HCT116 (cell line): ENCODE measurements at regions not wholly inside any gene's neighbourhood (a gene's known extent, or its start where the extent isn't known, plus 50 kb on each side); places are given as distances from the start of the nearest gene placed in this dataset.

Source experiments
- ATAC-seq: fragments of 200-7000 bp; cut with Tn5 transposase; 2 replicates; pipeline ENCODE4 v1.9.1; 2020; ENCODE audit warnings: mild to moderate bottlenecking, moderate library complexity
- BruUV-seq: library from RNA; stranded (reverse); fragments of 400-500 nt; replicated peaks from 2 replicates; lab custom pipeline; 2021; lab: Mats Ljungman, UMichigan
- CTCF ChIA-PET: fragments of 300-600 bp; sonication (Branson Sonifier 250); formaldehyde crosslinking; loops from one replicate; lab custom pipeline; 2021; ENCODE audit warnings: antibody characterized with exemption; lab: Charles Lee
- POLR2A ChIA-PET: fragments of 300-600, 350-600 bp; sonication (Branson Sonifier 250); formaldehyde crosslinking; loops from one replicate; lab custom pipeline; 2021; ENCODE audit warnings: antibody characterized with exemption; lab: Charles Lee
- RAD21 ChIA-PET, 2 experiments: fragments of 300-600 bp; sonication (Branson Sonifier 250); formaldehyde crosslinking; loops; one replicate each; lab custom pipeline; 2023; ENCODE audit warnings: low total read pairs in 2 of 2; ENCODE audit not compliant: uncharacterized antibody in 2 of 2, unreplicated experiment in 2 of 2, low non-redundant PET in 1 of 2; lab: Charles Lee
- DNase-seq: peaks from one replicate; pipeline ENCODE4 v3.0.0-alpha.2; 2010; ENCODE audit warnings: low read depth, low spot score
- H2AFZ ChIP-seq: fragments of 200-600 bp; shearing (Covaris generic), sonication (generic); 2 replicates; pipeline ENCODE4 v1.6.1; 2017; ENCODE audit warnings: low read depth, mixed run types, mixed read lengths, antibody characterized with exemption, low read length; ENCODE audit not compliant: poor library complexity, severe bottlenecking
- H3K27ac ChIP-seq: 2 replicates; pipeline ENCODE4 v1.5.1; 2012; ENCODE audit warnings: low read depth, low read length
- H3K27me3 ChIP-seq: fragments of 200-600 bp; sonication (generic); 2 replicates; pipeline ENCODE4 v1.6.1; 2016; ENCODE audit warnings: mixed run types, low read length, mixed read lengths; ENCODE audit not compliant: insufficient read depth
- H3K36me3 ChIP-seq, 2 experiments: fragments of 200-500 bp in 1 of 2; fragments of 200-600 bp in 1 of 2; sonication (Bioruptor generic) in 1 of 2; sonication (generic) in 1 of 2; 2 replicates each; pipeline versions ENCODE4 v1.5.1 to v1.6.1; 2014 to 2016; ENCODE audit warnings: low read length in 2 of 2, inconsistent platforms in 1 of 2, mixed read lengths in 1 of 2, mixed run types in 1 of 2; ENCODE audit not compliant: insufficient read depth in 2 of 2, control insufficient read depth in 1 of 2
- H3K4me1 ChIP-seq, 2 experiments: fragments of 200-600 bp in 1 of 2; sonication (generic) in 1 of 2; 2 replicates each; pipeline versions ENCODE4 v1.5.1 to v1.6.1; 2012 to 2017; ENCODE audit warnings: low read length in 2 of 2, inconsistent platforms in 1 of 2, mild to moderate bottlenecking in 1 of 2, mixed read lengths in 1 of 2, mixed run types in 1 of 2, moderate library complexity in 1 of 2; ENCODE audit not compliant: insufficient read depth in 2 of 2, control insufficient read depth in 1 of 2
- H3K4me2 ChIP-seq: fragments of 200-600 bp; sonication (generic); 2 replicates; pipeline ENCODE4 v1.6.1; 2017; ENCODE audit warnings: mixed run types, low read length, mixed read lengths
- H3K4me3 ChIP-seq, 2 experiments: fragments of 200-600 bp in 1 of 2; sonication (generic) in 1 of 2; replicated peaks in 1 of 2; 2 replicates each; pipeline ENCODE4 v1.5.1; 2011 to 2016; ENCODE audit warnings: low read length in 2 of 2, control low read depth in 1 of 2, low read depth in 1 of 2, mild to moderate bottlenecking in 1 of 2, mixed read lengths in 1 of 2, mixed run types in 1 of 2
- H3K79me2 ChIP-seq: fragments of 200-600 bp; sonication (generic); 2 replicates; pipeline ENCODE4 v1.6.1; 2017; ENCODE audit warnings: mild to moderate bottlenecking, mixed run types, low read length, moderate library complexity, mixed read lengths; ENCODE audit not compliant: insufficient read depth
- H3K9ac ChIP-seq: fragments of 200-600 bp; sonication (generic); 2 replicates; pipeline ENCODE4 v1.6.1; 2016; ENCODE audit warnings: low read length, mixed read lengths
- H3K9me2 ChIP-seq: fragments of 200-600 bp; sonication (generic), shearing (Covaris generic); 2 replicates; pipeline ENCODE4 v1.6.1; 2017; ENCODE audit warnings: mixed run types, mild to moderate bottlenecking, moderate library complexity; ENCODE audit not compliant: insufficient read depth
- H3K9me3 ChIP-seq, 2 experiments: fragments of 200-500 bp in 1 of 2; fragments of 200-600 bp in 1 of 2; sonication (Bioruptor generic) in 1 of 2; sonication (generic) in 1 of 2; 2 replicates each; pipeline ENCODE4 v1.6.1; 2014 to 2017; ENCODE audit warnings: low read length in 2 of 2, mixed read lengths in 2 of 2, inconsistent platforms in 1 of 2, low read depth in 1 of 2, mild to moderate bottlenecking in 1 of 2, mixed run types in 1 of 2, moderate library complexity in 1 of 2; ENCODE audit not compliant: control insufficient read depth in 1 of 2, insufficient read depth in 1 of 2
- H4K20me1 ChIP-seq: fragments of 200-600 bp; sonication (generic), shearing (Covaris generic); 2 replicates; pipeline ENCODE4 v1.6.1; 2017; ENCODE audit warnings: mixed run types, mild to moderate bottlenecking, moderate library complexity; ENCODE audit not compliant: insufficient read depth
- ATF3 ChIP-seq: IDR thresholded peaks from 2 replicates; pipeline ENCODE4 v1.6.1; 2012
- CEBPB ChIP-seq: IDR thresholded peaks from 2 replicates; pipeline ENCODE4 v1.6.1; 2012; ENCODE audit warnings: low read depth
- CTCF ChIP-seq, 3 experiments: fragments of 200-600 bp in 1 of 3; sonication (generic) in 1 of 3; IDR thresholded peaks in 2 of 3; conservative IDR thresholded peaks in 1 of 3; 2 replicates each; pipeline ENCODE4 v1.5.1; 2012 to 2017; ENCODE audit warnings: low read depth in 2 of 3, low read length in 2 of 3, antibody characterized with exemption in 1 of 3, borderline replicate concordance in 1 of 3, control low read depth in 1 of 3, mild to moderate bottlenecking in 1 of 3, mixed read lengths in 1 of 3, mixed run types in 1 of 3, moderate library complexity in 1 of 3; ENCODE audit not compliant: insufficient read depth in 1 of 3
- EGR1 ChIP-seq: IDR thresholded peaks from 2 replicates; pipeline ENCODE4 v1.6.1; 2012; ENCODE audit warnings: low read depth
- ELF1 ChIP-seq: IDR thresholded peaks from 2 replicates; pipeline ENCODE4 v1.6.1; 2012; ENCODE audit warnings: low read depth, borderline replicate concordance
- MAX ChIP-seq: IDR thresholded peaks from 2 replicates; pipeline ENCODE4 v1.6.1; 2012
- POLR2A ChIP-seq: IDR thresholded peaks from 2 replicates; pipeline ENCODE4 v1.7.0; 2011; ENCODE audit warnings: borderline replicate concordance; ENCODE audit not compliant: insufficient read depth, insufficient read length; ENCODE audit errors: extremely low read depth
- POLR2AphosphoS5 ChIP-seq: IDR thresholded peaks from 2 replicates; pipeline ENCODE4 v1.6.1; 2011; ENCODE audit warnings: mild to moderate bottlenecking, low read depth, low read length, moderate library complexity
- SIN3A ChIP-seq: IDR thresholded peaks from 2 replicates; pipeline ENCODE4 v1.6.1; 2012; ENCODE audit warnings: low read depth
- SP1 ChIP-seq: IDR thresholded peaks from 2 replicates; pipeline ENCODE4 v1.6.1; 2012; ENCODE audit warnings: low read depth
- SRF ChIP-seq: IDR thresholded peaks from 2 replicates; pipeline ENCODE4 v1.6.1; 2012; ENCODE audit warnings: low read depth
- TCF7L2 ChIP-seq: IDR thresholded peaks from 2 replicates; pipeline ENCODE4 v1.7.0; 2011; ENCODE audit warnings: borderline replicate concordance, inconsistent platforms; ENCODE audit not compliant: insufficient read depth, insufficient read length; ENCODE audit errors: extremely low read depth
- ZBTB33 ChIP-seq: IDR thresholded peaks from 2 replicates; pipeline ENCODE4 v1.6.1; 2011; ENCODE audit warnings: mild to moderate bottlenecking, low read length, moderate library complexity; ENCODE audit not compliant: insufficient replicate concordance; ENCODE audit errors: extremely low read depth
- ZFX ChIP-seq: fragments of 450-650 bp; IDR thresholded peaks from 2 replicates; pipeline ENCODE4 v1.6.1; 2017
- ZNF274 ChIP-seq: fragments of 200-500 bp; sonication (Bioruptor generic); IDR thresholded peaks from 2 replicates; pipeline ENCODE4 v1.6.1; 2014; ENCODE audit warnings: mild to moderate bottlenecking, low read depth, low read length, inconsistent platforms
- intact Hi-C: fragments of 100-400 bp; cut with micrococcal nuclease; formaldehyde crosslinking; loops from 2 replicates; pipeline ENCODE4 v1.10.0; 2022

- CTCF ChIA-PET: no interaction called here
- H2AFZ ChIP-seq: no peak overlapping the region
- no peak for ATAC-seq
These were observed 457.5 kb downstream of the ACTR3B start for GRCh38 chr7:153217032-153217431.

More at GRCh38 chr7:153217032-153217431, 457.5 kb downstream of the ACTR3B start:
- Histone ChIP-seq H3K9ac (no peak overlapping the region), H3K9me2 (no peaks in the 10 kb centered on the region), H3K27ac (no peak overlapping the region), H3K9me3 (no peaks in the 10 kb centered on the region; a peak in 1 of 4 replicates), H3K4me3 (no peak overlapping the region), H3K4me1 (no peaks in the 10 kb centered on the region), H3K79me2 (no peaks in the 10 kb centered on the region), H4K20me1 (no peaks in the 10 kb centered on the region), H3K36me3 (no peaks in the 10 kb centered on the region), H3K27me3 (no peaks in the 10 kb centered on the region), H3K4me2 (no peak overlapping the region)
- intact Hi-C loops: no loop called here
- no peak for TF ChIP-seq ELF1
- TF ChIP-seq ZBTB33: no peak
- TF ChIP-seq SRF: no peak
- TF ChIP-seq ATF3: no peak
- TF ChIP-seq CEBPB: no peak
- no peak for TF ChIP-seq POLR2AphosphoS5
- no peak for TF ChIP-seq TCF7L2
- TF ChIP-seq SP1: no peak
- TF ChIP-seq ZNF274: no peak
- TF ChIP-seq MAX: no peak
- TF ChIP-seq POLR2A: no peak
- no peak for TF ChIP-seq CTCF (IDR thresholded peaks at IDR 0.05 in 2 of 3, conservative IDR thresholded peaks at IDR 0.05 in 1 of 3; ENCODE audit: borderline replicate concordance in 1 of 3, insufficient read depth in 1 of 3, low read depth in 2 of 3, low read length in 2 of 3)
- no peak for TF ChIP-seq ZFX
- TF ChIP-seq SIN3A: no peak
- TF ChIP-seq EGR1: no peak
- no TSS peak for BruUV-seq
- RAD21 ChIA-PET: no interaction called here
- POLR2A ChIA-PET: no interaction called here
- no peak for DNase-seq
